D721Med (cell line): ENCODE measurements at regions not wholly inside any gene's neighbourhood (a gene's known extent, or its start where the extent isn't known, plus 50 kb on each side); places are given as distances from the start of the nearest gene placed in this dataset.

Experiments
- DNase-seq: peaks from one replicate; pipeline ENCODE4 v3.0.0; 2011; ENCODE audit warnings: low spot score; ENCODE audit not compliant: insufficient read length
- FAIRE-seq: peaks from 2 replicates; lab custom pipeline; 2011; peaks lifted over from hg19 to GRCh38; lab: Jason Lieb, UNC
- TF ChIP-seq, protein P1 (sequence below): IDR thresholded peaks from 2 replicates; pipeline ENCODE4 v1.5.1; 2012; ENCODE audit warnings: mild to moderate bottlenecking, control low read depth; ENCODE audit not compliant: insufficient read depth; ENCODE audit errors: missing control alignments

DNA sequence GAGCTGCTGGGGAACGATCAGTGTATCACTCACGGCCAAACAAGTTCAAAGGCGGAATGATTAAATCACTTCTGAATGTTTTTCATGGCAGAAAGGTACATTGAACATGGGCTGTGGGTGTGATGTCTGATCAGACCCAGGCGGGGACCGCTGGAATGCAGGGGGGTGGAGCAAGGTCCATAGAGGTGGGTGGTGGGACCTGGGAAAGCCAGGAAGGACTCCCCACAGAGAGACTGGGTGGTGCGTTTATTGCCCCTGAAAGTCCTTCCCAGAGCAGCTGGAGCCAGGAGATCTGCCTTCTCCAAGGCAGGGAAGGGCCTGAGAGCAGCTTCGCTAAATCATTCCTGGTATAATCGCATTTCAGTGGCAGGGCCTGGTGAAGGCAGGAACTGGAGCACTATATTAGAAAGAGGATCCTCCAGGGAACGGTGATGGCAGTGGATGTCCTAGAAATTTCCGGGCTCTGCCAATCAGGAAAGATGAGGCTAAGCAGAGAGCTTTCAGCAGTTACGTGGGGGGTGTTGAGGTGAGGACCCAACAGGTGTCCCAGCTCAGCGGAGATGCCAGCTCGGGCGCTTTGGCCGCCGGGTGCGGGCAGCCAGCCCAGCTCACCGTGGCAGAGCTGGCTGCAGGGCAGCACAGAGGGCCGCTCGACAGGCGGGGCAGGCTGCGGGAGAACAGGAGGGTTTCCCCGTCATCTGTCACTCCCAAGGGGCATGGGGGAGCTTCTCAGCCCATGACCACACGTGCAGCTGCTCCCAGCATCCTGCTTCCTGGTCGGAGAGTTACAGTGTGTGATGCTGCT is 271.7 kb downstream of the CTTN start:
- TF ChIP-seq, protein P1, sequence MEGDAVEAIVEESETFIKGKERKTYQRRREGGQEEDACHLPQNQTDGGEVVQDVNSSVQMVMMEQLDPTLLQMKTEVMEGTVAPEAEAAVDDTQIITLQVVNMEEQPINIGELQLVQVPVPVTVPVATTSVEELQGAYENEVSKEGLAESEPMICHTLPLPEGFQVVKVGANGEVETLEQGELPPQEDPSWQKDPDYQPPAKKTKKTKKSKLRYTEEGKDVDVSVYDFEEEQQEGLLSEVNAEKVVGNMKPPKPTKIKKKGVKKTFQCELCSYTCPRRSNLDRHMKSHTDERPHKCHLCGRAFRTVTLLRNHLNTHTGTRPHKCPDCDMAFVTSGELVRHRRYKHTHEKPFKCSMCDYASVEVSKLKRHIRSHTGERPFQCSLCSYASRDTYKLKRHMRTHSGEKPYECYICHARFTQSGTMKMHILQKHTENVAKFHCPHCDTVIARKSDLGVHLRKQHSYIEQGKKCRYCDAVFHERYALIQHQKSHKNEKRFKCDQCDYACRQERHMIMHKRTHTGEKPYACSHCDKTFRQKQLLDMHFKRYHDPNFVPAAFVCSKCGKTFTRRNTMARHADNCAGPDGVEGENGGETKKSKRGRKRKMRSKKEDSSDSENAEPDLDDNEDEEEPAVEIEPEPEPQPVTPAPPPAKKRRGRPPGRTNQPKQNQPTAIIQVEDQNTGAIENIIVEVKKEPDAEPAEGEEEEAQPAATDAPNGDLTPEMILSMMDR, result no peak
- FAIRE-seq (no peak), DNase-seq (no peak)

- DNase-seq, result no peak
- FAIRE-seq, result no peak
- TF ChIP-seq, protein P1, result no peak
Measured at GRCh38 chr11:70670676-70671034, 272.3 kb downstream of the CTTN start.

DNA sequence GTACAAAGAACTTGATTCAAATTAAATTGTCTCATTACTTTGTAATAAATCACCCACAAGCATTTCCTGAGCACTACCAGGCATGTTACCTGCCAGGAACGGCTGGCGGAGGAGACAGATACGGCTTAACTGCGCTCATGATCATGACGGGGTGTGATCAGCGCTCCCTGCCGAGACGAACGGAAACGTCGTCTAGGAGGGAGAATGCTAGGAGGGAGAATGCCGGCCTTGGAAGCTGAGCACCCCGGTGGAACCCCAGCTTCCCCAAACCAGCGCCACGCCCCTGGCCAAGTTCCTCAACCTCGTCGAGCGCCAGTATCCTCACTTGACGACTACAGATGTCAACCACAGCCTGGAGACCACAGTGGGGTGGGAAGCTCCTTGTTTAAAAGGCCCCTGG is 272.8 kb downstream of the CTTN start:
- FAIRE-seq (no peak), DNase-seq (no peak)
- TF ChIP-seq, protein P1, result no peak

- TF ChIP-seq, protein P1, result no peak
- FAIRE-seq (no peak), DNase-seq (no peak)
Measured at GRCh38 chr11:70671611-70672010, 273.3 kb downstream of the CTTN start.

DNA sequence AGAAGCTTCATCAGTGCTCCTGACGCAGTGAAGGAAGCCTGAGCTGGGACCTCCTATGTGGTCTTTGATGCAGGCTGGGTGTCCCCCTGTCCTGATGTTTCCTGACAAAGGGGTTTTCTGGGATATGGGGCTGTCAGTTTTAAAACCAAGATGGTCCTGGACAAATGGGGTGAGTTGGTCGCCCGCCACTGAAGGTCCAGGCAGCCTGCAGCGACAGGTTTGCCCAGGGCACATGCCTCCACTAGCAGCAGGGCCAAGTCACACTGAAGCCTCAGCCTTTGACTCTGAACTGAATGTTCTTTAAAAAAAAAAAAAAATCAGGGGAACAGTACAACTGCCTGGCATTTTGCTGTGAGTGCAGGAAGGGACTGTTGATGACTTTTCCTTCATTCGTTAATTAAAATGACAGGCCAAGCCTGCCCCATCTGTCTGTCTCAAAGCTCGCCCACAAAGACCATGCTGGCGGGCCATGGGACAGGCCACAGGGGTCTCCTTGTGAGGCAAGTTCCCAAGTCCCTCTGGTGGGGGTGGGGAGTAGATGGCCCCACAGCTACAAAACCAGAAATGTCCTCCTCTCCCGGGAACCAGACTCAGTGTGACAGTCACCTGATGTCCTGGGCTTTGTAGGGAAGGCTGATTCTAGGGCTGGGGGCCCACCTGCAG is 274.8 kb downstream of the CTTN start:
- DNase-seq (no peak), FAIRE-seq (no peak)
- TF ChIP-seq, protein P1, result no peak

DNA sequence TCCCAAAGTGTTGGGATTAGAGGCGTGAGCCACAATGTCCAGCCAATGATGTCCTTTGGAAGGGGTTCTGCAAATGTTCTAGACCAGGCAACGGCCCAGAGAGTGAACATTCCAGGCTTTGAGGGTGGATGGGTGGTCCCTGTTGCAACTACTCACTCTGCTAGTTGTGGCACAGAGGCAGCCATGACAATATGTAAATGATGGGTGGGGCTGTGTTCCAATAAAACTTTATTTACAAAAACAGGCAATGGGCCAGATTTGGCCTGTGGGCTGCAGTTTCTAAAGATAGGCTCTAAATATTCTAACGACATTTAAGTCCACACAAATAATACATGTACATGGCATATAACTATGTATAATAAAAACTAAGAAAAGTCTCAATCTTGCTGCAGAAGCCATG is 276.3 kb downstream of the CTTN start:
- no peak for DNase-seq
- TF ChIP-seq, protein P1, result no peak
- FAIRE-seq, result no peak

GRCh38 chr11:70675697-70676374 is 277.5 kb downstream of the CTTN start:
- no peak for FAIRE-seq
- TF ChIP-seq, protein P1, result no peak
- DNase-seq, result no peak
